ENCODE measurements at regions not wholly inside any gene's neighbourhood (a gene's known extent, or its start where the extent isn't known, plus 50 kb on each side); places are given as distances from the start of the nearest gene placed in this dataset.

GRCh38 chr5:154607746-154608145, 129.7 kb upstream of the HAND1 start:
- H3K4me1 ChIP-seq (ENCODE audit: control insufficient read depth in 1 of 2, insufficient read depth in 1 of 2, low read depth in 1 of 2, low read length in 1 of 2) = peaks cover 0 to 7% of the 10 kb centered on the region in 2 experiments
- H3K9me3 ChIP-seq = no peaks in the 10 kb centered on the region
- no peak for TF ChIP-seq CTCF (IDR thresholded peaks at IDR 0.05)
- H3K4me3 ChIP-seq (ENCODE audit: low read depth in 1 of 2, low read length in 1 of 2) = no peak overlapping the region
- H3K27me3 ChIP-seq = peaks cover 91% of the 10 kb centered on the region
- H3K36me3 ChIP-seq = no peaks in the 10 kb centered on the region
- no peak overlapping the region for H3K27ac ChIP-seq

GRCh38 chr5:154606246-154606645, 128.2 kb upstream of the HAND1 start:
- no peaks in the 10 kb centered on the region for H3K9me3 ChIP-seq
- peaks cover 0 to 7% of the 10 kb centered on the region in 2 experiments for H3K4me1 ChIP-seq (ENCODE audit: control insufficient read depth in 1 of 2, insufficient read depth in 1 of 2, low read depth in 1 of 2, low read length in 1 of 2)
- no peak overlapping the region for H3K27ac ChIP-seq
- H3K4me3 ChIP-seq (ENCODE audit: low read depth in 1 of 2, low read length in 1 of 2) = no peak overlapping the region
- H3K36me3 ChIP-seq = no peaks in the 10 kb centered on the region
- peaks cover 91% of the 10 kb centered on the region for H3K27me3 ChIP-seq
- no peak for TF ChIP-seq CTCF (IDR thresholded peaks at IDR 0.05)

- H3K27me3 ChIP-seq = peaks cover 73% of the 10 kb centered on the region
- no peaks in the 10 kb centered on the region for H3K36me3 ChIP-seq
- TF ChIP-seq CTCF (IDR thresholded peaks at IDR 0.05) = no peak
- H3K4me1 ChIP-seq (ENCODE audit: control insufficient read depth in 1 of 2, insufficient read depth in 1 of 2, low read depth in 1 of 2, low read length in 1 of 2) = no peaks in the 10 kb centered on the region
- H3K27ac ChIP-seq = no peak overlapping the region
- H3K4me3 ChIP-seq (ENCODE audit: low read depth in 1 of 2, low read length in 1 of 2) = no peak overlapping the region
- H3K9me3 ChIP-seq = no peaks in the 10 kb centered on the region
Observed at GRCh38 chr5:154603953-154604679, 126.1 kb upstream of the HAND1 start.

GRCh38 chr5:154603485-154603884, 125.5 kb upstream of the HAND1 start:
- TF ChIP-seq CTCF (IDR thresholded peaks at IDR 0.05) = no peak
- Histone ChIP-seq H3K9me3 (no peaks in the 10 kb centered on the region), H3K4me1 (ENCODE audit: control insufficient read depth in 1 of 2, insufficient read depth in 1 of 2, low read depth in 1 of 2, low read length in 1 of 2) (no peaks in the 10 kb centered on the region), H3K36me3 (no peaks in the 10 kb centered on the region), H3K4me3 (ENCODE audit: low read depth in 1 of 2, low read length in 1 of 2) (no peak overlapping the region), H3K27ac (no peak overlapping the region), H3K27me3 (peaks cover 72% of the 10 kb centered on the region)

- no peaks in the 10 kb centered on the region for H3K36me3 ChIP-seq
- TF ChIP-seq CTCF (IDR thresholded peaks at IDR 0.05) = no peak
- H3K4me3 ChIP-seq (ENCODE audit: low read depth in 1 of 2, low read length in 1 of 2) = no peak overlapping the region
- no peaks in the 10 kb centered on the region for H3K9me3 ChIP-seq
- peaks cover 68% of the 10 kb centered on the region for H3K27me3 ChIP-seq
- no peak overlapping the region for H3K27ac ChIP-seq
- H3K4me1 ChIP-seq (ENCODE audit: control insufficient read depth in 1 of 2, insufficient read depth in 1 of 2, low read depth in 1 of 2, low read length in 1 of 2) = no peaks in the 10 kb centered on the region
Observed at GRCh38 chr5:154603011-154603410, 125.0 kb upstream of the HAND1 start.
